NCI-H2029 treated with DMSO at 0.1 percent for 48 hours (cell line): ENCODE measurements at regions not wholly inside any gene's neighbourhood (a gene's known extent, or its start where the extent isn't known, plus 50 kb on each side); places are given as distances from the start of the nearest gene placed in this dataset.

Source experiments
- DNase-seq: peaks from one replicate; lab custom pipeline; 2025; lab: John Stamatoyannopoulos, UW

DNA sequence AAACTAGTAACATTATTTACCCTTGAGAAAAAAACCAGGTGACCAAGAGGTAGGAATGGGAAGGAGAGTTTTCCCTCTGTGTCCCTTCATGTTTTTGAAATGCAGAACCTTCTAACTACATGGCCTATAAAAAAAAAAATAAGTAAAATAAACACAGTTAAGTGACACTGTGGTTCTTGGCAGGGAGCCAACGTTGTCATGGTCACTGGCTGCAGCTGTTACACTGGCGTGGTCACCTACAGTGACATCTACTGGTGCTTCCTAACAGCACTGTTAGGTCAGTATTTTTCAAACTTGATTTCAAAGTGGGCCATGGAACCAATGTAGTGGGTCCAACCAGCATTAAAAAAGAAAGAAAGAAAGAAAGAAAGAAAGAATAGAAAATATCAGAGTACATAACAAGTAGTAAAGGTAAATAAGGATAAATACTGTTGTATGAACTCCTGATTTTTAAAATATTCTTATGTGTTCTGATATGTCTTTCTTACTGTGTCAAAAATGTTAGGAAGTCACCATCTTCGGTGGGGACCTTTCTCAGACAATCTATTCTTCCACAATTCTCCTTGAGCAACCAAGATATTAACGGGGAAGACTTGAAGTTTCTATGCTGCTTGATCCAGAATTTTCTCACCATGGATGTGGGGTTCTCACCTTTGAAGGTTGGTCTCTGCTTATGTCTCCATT is 59.1 kb upstream of the PJA2 start:
- DNase-seq, result peak; percentile 92

DNA sequence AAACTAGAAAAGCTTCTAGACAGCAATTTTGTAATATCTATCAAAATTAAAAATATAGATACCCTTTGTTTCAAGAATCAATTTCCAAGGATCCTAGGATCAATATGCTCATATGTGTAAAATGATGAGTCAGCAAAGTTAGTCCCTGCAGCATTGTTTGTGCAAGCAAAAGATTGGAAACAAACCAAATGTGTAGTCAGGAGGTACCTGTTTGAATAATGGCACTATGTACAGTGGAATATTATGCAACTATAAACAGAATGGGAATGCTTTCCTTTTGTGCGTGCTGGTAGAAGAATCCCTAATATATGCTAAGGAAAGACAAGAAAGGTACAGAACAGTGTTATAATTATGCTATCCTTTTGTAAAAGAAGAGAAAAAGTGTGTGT is 58.5 kb upstream of the PJA2 start:
- DNase-seq, result no peak

DNA sequence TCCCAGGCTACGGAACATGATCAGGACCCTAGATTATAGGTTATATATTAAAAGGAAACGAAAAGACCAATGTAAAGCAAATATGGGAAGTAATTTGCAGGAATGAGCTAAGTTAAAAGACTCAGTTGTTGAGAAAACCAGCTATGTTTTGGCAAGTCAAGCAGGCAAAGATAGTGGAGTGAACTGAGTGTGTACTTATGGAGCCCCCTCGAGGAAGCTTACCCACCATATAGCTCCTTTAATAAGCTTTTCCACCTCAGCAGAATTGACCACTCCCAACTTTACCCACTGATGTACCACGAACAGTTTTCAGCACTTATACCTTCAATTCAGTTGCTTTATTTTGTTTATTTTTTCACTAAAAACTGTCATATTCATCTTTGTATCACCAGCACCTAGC is 57.3 kb upstream of the PJA2 start:
- DNase-seq, result no peak
